Lower leg skin (tissue), 4 donors: ENCODE measurements at regions not wholly inside any gene's neighbourhood (a gene's known extent, or its start where the extent isn't known, plus 50 kb on each side); places are given as distances from the start of the nearest gene placed in this dataset.

Experiments
- DNase-seq, 2 donors: peaks; one replicate each; pipeline ENCODE4 v3.0.0-alpha.2; 2019; ENCODE audit warnings: low spot score in 2 of 2
- H3K4me3 ChIP-seq: fragments of 200-600 bp; sonication (generic); 2 replicates; pipeline ENCODE4 v1.5.1; 2017; ENCODE audit warnings: mild to moderate bottlenecking, low read depth; ENCODE audit not compliant: poor library complexity, severe bottlenecking
- POLR2A ChIP-seq, 2 donors: fragments of 450-650 bp; IDR thresholded peaks; one replicate each; pipeline ENCODE4 v1.6.1; 2016 to 2017; ENCODE audit warnings: antibody characterized with exemption in 2 of 2, mild to moderate bottlenecking in 1 of 2, moderate library complexity in 1 of 2
- WGBS, 2 donors: methylation state at CpG; one replicate each; pipeline ENCODE4 v1.1.5; 2018; 5-methylcytosine and 5-hydroxymethylcytosine counted together
- intact Hi-C: fragments of 100-400 bp; cut with DNase I; formaldehyde crosslinking; loops from one replicate; pipeline ENCODE4 v1.15.0; 2023; ENCODE audit warnings: low total_unique reads
- TF ChIP-seq, protein P1 (sequence below), 3 donors: fragments of 450-650 bp; IDR thresholded peaks; one replicate each; pipeline ENCODE4 v1.5.1; 2016; ENCODE audit warnings: antibody characterized with exemption in 3 of 3, mild to moderate bottlenecking in 3 of 3, moderate library complexity in 2 of 3

- WGBS, 2 donors, result 52 to 65% methylated on average over 2 of the region's 2 CpGs
- TF ChIP-seq POLR2A (IDR thresholded peaks at IDR 0.05), result no peak
- TF ChIP-seq, protein P1, sequence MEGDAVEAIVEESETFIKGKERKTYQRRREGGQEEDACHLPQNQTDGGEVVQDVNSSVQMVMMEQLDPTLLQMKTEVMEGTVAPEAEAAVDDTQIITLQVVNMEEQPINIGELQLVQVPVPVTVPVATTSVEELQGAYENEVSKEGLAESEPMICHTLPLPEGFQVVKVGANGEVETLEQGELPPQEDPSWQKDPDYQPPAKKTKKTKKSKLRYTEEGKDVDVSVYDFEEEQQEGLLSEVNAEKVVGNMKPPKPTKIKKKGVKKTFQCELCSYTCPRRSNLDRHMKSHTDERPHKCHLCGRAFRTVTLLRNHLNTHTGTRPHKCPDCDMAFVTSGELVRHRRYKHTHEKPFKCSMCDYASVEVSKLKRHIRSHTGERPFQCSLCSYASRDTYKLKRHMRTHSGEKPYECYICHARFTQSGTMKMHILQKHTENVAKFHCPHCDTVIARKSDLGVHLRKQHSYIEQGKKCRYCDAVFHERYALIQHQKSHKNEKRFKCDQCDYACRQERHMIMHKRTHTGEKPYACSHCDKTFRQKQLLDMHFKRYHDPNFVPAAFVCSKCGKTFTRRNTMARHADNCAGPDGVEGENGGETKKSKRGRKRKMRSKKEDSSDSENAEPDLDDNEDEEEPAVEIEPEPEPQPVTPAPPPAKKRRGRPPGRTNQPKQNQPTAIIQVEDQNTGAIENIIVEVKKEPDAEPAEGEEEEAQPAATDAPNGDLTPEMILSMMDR (IDR thresholded peaks at IDR 0.05), result no peak
- intact Hi-C loops, result no loop called here
- DNase-seq, result no peak
- H3K4me3 ChIP-seq, result no peak overlapping the region
Observed at GRCh38 chr13:102993348-102993747, 72.9 kb downstream of the SLC10A2 start.

- 42 to 46% methylated on average over 5 of the region's 5 CpGs for WGBS, 2 donors
- no peak for DNase-seq
- intact Hi-C loops, result no loop called here
- no peak for TF ChIP-seq POLR2A (IDR thresholded peaks at IDR 0.05)
- TF ChIP-seq, protein P1 (IDR thresholded peaks at IDR 0.05), result no peak
- no peak overlapping the region for H3K4me3 ChIP-seq
Observed at GRCh38 chr13:102984210-102984609, 82.0 kb downstream of the SLC10A2 start.

GRCh38 chr13:102983496-102983895 is 82.7 kb downstream of the SLC10A2 start:
- H3K4me3 ChIP-seq, result no peak overlapping the region
- TF ChIP-seq, protein P1 (IDR thresholded peaks at IDR 0.05), result no peak
- no peak for TF ChIP-seq POLR2A (IDR thresholded peaks at IDR 0.05)
- intact Hi-C loops, result no loop called here
- 12 to 22% methylated on average over 3 of the region's 3 CpGs for WGBS, 2 donors
- no peak for DNase-seq

DNA sequence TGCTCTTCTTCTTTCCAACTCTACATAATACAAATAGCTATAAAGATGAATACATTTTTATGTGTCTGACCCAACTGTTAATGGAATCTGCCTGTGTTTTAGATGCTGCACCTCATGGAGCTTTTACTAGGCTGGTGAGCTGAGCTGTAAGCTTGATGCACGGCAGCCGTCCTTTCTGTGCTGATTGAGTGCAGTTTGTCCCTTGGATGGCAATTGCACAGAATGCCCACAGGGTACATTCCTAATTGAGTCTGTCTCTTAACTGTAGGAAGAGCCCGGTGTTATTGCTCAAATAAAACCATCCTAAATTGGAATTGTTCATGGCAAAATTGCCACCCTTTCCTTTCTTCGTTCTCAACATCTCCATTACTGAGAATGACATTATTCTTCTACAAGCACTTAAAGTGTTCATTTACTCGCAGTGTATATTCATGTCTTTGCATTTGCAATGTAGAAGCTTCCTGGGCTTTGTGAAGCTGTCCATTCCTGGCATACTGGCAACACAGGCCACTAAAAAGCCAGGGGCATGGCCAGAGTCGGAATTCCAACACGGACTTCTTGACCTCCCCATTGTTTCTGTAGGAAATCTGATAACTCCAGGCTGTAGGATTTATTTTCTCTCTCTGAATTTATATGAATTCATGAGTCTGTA is 85.8 kb downstream of the SLC10A2 start:
- no peak for TF ChIP-seq POLR2A (IDR thresholded peaks at IDR 0.05)
- TF ChIP-seq, protein P1 (IDR thresholded peaks at IDR 0.05), result no peak
- intact Hi-C loops, result no loop called here
- no peak overlapping the region for H3K4me3 ChIP-seq
- 73 to 75% methylated on average over 7 of the region's 7 CpGs for WGBS, 2 donors
- DNase-seq, result no peak

GRCh38 chr13:102978168-102978567 is 88.0 kb downstream of the SLC10A2 start:
- no peak for TF ChIP-seq POLR2A (IDR thresholded peaks at IDR 0.05)
- TF ChIP-seq, protein P1 (IDR thresholded peaks at IDR 0.05), result no peak
- no peak overlapping the region for H3K4me3 ChIP-seq
- 60 to 66% methylated on average over 4 of the region's 4 CpGs for WGBS, 2 donors
- intact Hi-C loops, result no loop called here
- DNase-seq, result no peak

DNA sequence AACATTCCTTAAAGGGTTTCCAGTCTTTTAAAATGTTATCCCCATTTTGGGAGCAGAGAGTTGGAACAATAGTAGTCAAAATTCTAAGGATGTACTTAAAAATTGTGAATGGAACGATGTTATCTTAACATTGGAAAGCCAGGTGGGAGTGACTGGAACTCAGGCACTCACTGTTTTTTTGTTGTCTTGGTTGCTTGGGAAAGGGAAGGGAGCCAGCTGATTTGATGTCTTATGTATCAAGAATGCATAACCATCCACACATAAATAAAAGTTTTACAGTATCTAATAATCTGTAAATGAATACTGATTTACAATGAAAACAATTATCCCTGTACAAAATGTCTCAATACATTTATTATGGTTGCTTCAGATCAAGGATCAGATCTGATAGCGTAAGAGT is 88.7 kb downstream of the SLC10A2 start:
- DNase-seq, result no peak
- H3K4me3 ChIP-seq, result no peak overlapping the region
- 46 to 54% methylated on average over 2 of the region's 2 CpGs for WGBS, 2 donors
- TF ChIP-seq, protein P1 (IDR thresholded peaks at IDR 0.05), result no peak
- TF ChIP-seq POLR2A (IDR thresholded peaks at IDR 0.05), result no peak
- intact Hi-C loops, result no loop called here
